Sigmoid colon (tissue), 4 donors: ENCODE measurements at regions not wholly inside any gene's neighbourhood (a gene's known extent, or its start where the extent isn't known, plus 50 kb on each side); places are given as distances from the start of the nearest gene placed in this dataset.

Source experiments
- EP300 ChIP-seq, 4 donors: sonication (generic); formaldehyde crosslinking; IDR thresholded peaks; one replicate each; pipeline ENCODE4 v1.6.1; 2017; ENCODE audit warnings: antibody characterized with exemption in 4 of 4
- POLR2A ChIP-seq, 2 donors: fragments of 450-650 bp; IDR thresholded peaks; one replicate each; pipeline ENCODE4 v1.6.1; 2016; ENCODE audit warnings: antibody characterized with exemption in 2 of 2, mild to moderate bottlenecking in 2 of 2, moderate library complexity in 2 of 2
- POLR2AphosphoS5 ChIP-seq, 4 donors: sonication (generic); formaldehyde crosslinking; IDR thresholded peaks; one replicate each; pipeline ENCODE4 v1.6.1; 2017; ENCODE audit warnings: antibody characterized with exemption in 4 of 4
- TF ChIP-seq, protein P1 (sequence below), 4 experiments: fragments of 450-650 bp in 3 of 4; fragments of 200-600 bp in 1 of 4; IDR thresholded peaks; one replicate each; pipeline ENCODE4 v1.5.1; 2016 to 2019; ENCODE audit warnings: antibody characterized with exemption in 4 of 4, mild to moderate bottlenecking in 3 of 4, moderate library complexity in 2 of 4

DNA sequence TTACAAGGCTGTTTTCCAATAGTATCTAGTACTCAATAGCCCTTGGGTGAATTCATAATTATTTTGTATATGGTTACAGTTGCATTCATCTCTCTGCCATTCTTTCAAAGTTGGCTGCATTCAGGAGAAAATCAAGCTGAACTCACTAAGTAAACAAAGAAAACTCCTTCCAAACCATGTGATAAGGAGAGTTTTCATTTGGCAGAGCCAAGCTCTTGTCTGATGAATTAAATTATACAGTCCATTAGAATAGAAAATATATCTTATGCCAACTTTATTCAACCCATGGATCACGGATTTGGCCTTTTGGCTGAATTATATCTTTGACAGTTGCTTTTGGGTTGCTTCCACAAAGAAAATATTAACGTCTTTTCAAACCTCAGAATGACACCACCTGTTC, 272.3 kb upstream of the ROBO1 start:
- TF ChIP-seq EP300 (IDR thresholded peaks at IDR 0.05): no peak
- TF ChIP-seq, protein P1, sequence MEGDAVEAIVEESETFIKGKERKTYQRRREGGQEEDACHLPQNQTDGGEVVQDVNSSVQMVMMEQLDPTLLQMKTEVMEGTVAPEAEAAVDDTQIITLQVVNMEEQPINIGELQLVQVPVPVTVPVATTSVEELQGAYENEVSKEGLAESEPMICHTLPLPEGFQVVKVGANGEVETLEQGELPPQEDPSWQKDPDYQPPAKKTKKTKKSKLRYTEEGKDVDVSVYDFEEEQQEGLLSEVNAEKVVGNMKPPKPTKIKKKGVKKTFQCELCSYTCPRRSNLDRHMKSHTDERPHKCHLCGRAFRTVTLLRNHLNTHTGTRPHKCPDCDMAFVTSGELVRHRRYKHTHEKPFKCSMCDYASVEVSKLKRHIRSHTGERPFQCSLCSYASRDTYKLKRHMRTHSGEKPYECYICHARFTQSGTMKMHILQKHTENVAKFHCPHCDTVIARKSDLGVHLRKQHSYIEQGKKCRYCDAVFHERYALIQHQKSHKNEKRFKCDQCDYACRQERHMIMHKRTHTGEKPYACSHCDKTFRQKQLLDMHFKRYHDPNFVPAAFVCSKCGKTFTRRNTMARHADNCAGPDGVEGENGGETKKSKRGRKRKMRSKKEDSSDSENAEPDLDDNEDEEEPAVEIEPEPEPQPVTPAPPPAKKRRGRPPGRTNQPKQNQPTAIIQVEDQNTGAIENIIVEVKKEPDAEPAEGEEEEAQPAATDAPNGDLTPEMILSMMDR (IDR thresholded peaks at IDR 0.05): no peak
- no peak for TF ChIP-seq POLR2A (IDR thresholded peaks at IDR 0.05)
- TF ChIP-seq POLR2AphosphoS5 (IDR thresholded peaks at IDR 0.05): no peak
